IPS DF 6.9 (cell line): ENCODE measurements at regions not wholly inside any gene's neighbourhood (a gene's known extent, or its start where the extent isn't known, plus 50 kb on each side); places are given as distances from the start of the nearest gene placed in this dataset.
"Not testable (repeated sequence)": the region's sequence is repeated elsewhere in the genome, so short reads cannot be mapped to it uniquely, and the experiment has no call there.

Experiments used
- DNase-seq: peaks from one replicate; pipeline ENCODE4 v3.0.0-alpha.2; 2013; ENCODE audit warnings: low read depth, low spot score
- H3K27ac ChIP-seq: one replicate; pipeline ENCODE4 v1.5.1; 2013; ENCODE audit warnings: low read length, control low read depth
- H3K27me3 ChIP-seq: 2 replicates; pipeline ENCODE4 v1.6.1; 2013; ENCODE audit warnings: mild to moderate bottlenecking, low read length; ENCODE audit not compliant: control insufficient read depth, insufficient read depth
- H3K36me3 ChIP-seq: 2 replicates; pipeline ENCODE4 v1.6.1; 2013; ENCODE audit warnings: low read length; ENCODE audit not compliant: control insufficient read depth, insufficient read depth
- H3K4me1 ChIP-seq: 2 replicates; pipeline ENCODE4 v1.6.1; 2013; ENCODE audit warnings: low read length; ENCODE audit not compliant: control insufficient read depth, insufficient read depth
- H3K4me3 ChIP-seq: 2 replicates; pipeline ENCODE4 v1.5.1; 2013; ENCODE audit warnings: mild to moderate bottlenecking, low read length
- H3K9me3 ChIP-seq: 2 replicates; pipeline ENCODE4 v1.6.1; 2013; ENCODE audit warnings: low read length, inconsistent platforms; ENCODE audit not compliant: control insufficient read depth, insufficient read depth
- WGBS: extraction: QIAGEN DNeasy Blood & Tissue Kit; methylation state at CpG from one replicate; pipeline ENCODE4 v1.1.7; 2013; ENCODE audit warnings: mixed read lengths, missing lambda C conversion rate; ENCODE audit not compliant: insufficient read length, insufficient coverage; 5-methylcytosine and 5-hydroxymethylcytosine counted together

GRCh38 chr14:66311058-66311457 lies 175.1 kb upstream of the CCDC196 start:
- H3K9me3 ChIP-seq, result no peaks in the 10 kb centered on the region
- no peak for DNase-seq
- no CpG with 5 or more reads among the region's 3 CpGs for WGBS
- H3K4me3 ChIP-seq, result no peak overlapping the region
- no peaks in the 10 kb centered on the region for H3K36me3 ChIP-seq
- H3K27me3 ChIP-seq, result no peaks in the 10 kb centered on the region
- H3K27ac ChIP-seq, result no peak overlapping the region
- no peaks in the 10 kb centered on the region for H3K4me1 ChIP-seq

GRCh38 chr14:66311990-66312389 lies 174.2 kb upstream of the CCDC196 start:
- no peaks in the 10 kb centered on the region for H3K4me1 ChIP-seq
- no peak overlapping the region for H3K4me3 ChIP-seq
- DNase-seq, result no peak
- no CpG with 5 or more reads among the region's 5 CpGs for WGBS
- no peaks in the 10 kb centered on the region for H3K9me3 ChIP-seq
- H3K27ac ChIP-seq, result no peak overlapping the region
- H3K27me3 ChIP-seq, result no peaks in the 10 kb centered on the region
- H3K36me3 ChIP-seq, result no peaks in the 10 kb centered on the region

- no peaks in the 10 kb centered on the region for H3K9me3 ChIP-seq
- WGBS, result no CpG with 5 or more reads among the region's 3 CpGs
- no peaks in the 10 kb centered on the region for H3K27me3 ChIP-seq
- no peak overlapping the region for H3K4me3 ChIP-seq
- H3K27ac ChIP-seq, result no peak overlapping the region
- H3K4me1 ChIP-seq, result no peaks in the 10 kb centered on the region
- DNase-seq, result no peak
- H3K36me3 ChIP-seq, result no peaks in the 10 kb centered on the region
Measured at GRCh38 chr14:66312451-66312850, 173.7 kb upstream of the CCDC196 start.

- no peaks in the 10 kb centered on the region for H3K9me3 ChIP-seq
- no peaks in the 10 kb centered on the region for H3K27me3 ChIP-seq
- DNase-seq, result no peak
- no peaks in the 10 kb centered on the region for H3K4me1 ChIP-seq
- no peaks in the 10 kb centered on the region for H3K36me3 ChIP-seq
- H3K4me3 ChIP-seq, result no peak overlapping the region
- no peak overlapping the region for H3K27ac ChIP-seq
- no CpG with 5 or more reads among the region's 1 CpG for WGBS
Measured at GRCh38 chr14:66315098-66315497, 171.1 kb upstream of the CCDC196 start.

GRCh38 chr14:66315548-66315947 lies 170.6 kb upstream of the CCDC196 start:
- H3K36me3 ChIP-seq, result no peaks in the 10 kb centered on the region
- H3K27me3 ChIP-seq, result no peaks in the 10 kb centered on the region
- no CpG with 5 or more reads among the region's 1 CpG for WGBS
- H3K4me1 ChIP-seq, result no peaks in the 10 kb centered on the region
- no peak overlapping the region for H3K4me3 ChIP-seq
- no peak overlapping the region for H3K27ac ChIP-seq
- no peak for DNase-seq
- no peaks in the 10 kb centered on the region for H3K9me3 ChIP-seq

GRCh38 chr14:66322564-66322963 lies 163.6 kb upstream of the CCDC196 start:
- Histone ChIP-seq H3K27ac (no peak overlapping the region), H3K36me3 (no peaks in the 10 kb centered on the region), H3K27me3 (no peaks in the 10 kb centered on the region), H3K9me3 (no peaks in the 10 kb centered on the region), H3K4me3 (no peak overlapping the region), H3K4me1 (no peaks in the 10 kb centered on the region)
- WGBS, result no CpG with 5 or more reads among the region's 1 CpG
- DNase-seq, result no peak

- Histone ChIP-seq H3K36me3 (no peaks in the 10 kb centered on the region), H3K27ac (no peak overlapping the region), H3K4me1 (0 out of 2 replicates have a peak, but pooled peaks cover 1% of the 10 kb centered on the region), H3K9me3 (no peaks in the 10 kb centered on the region), H3K4me3 (no peak overlapping the region), H3K27me3 (no peaks in the 10 kb centered on the region)
- no peak for DNase-seq
- no CpG with 5 or more reads among the region's 4 CpGs for WGBS
Measured at GRCh38 chr14:66330228-66330627, 155.9 kb upstream of the CCDC196 start.

- Histone ChIP-seq H3K4me1 (0 out of 2 replicates have a peak, but pooled peaks cover 1% of the 10 kb centered on the region), H3K36me3 (no peaks in the 10 kb centered on the region), H3K9me3 (no peaks in the 10 kb centered on the region), H3K27ac (no peak overlapping the region), H3K27me3 (no peaks in the 10 kb centered on the region), H3K4me3 (no peak overlapping the region)
- no peak for DNase-seq
Measured at GRCh38 chr14:66330916-66331315, 155.3 kb upstream of the CCDC196 start.

GRCh38 chr14:66333293-66333692 lies 152.9 kb upstream of the CCDC196 start:
- DNase-seq, H3K27me3 ChIP-seq, H3K36me3 ChIP-seq, H3K4me3 ChIP-seq, H3K4me1 ChIP-seq, H3K9me3 ChIP-seq, H3K27ac ChIP-seq: not testable (repeated sequence)
- no CpG with 5 or more reads among the region's 3 CpGs for WGBS

- H3K9me3 ChIP-seq, result no peaks in the 10 kb centered on the region
- no peak overlapping the region for H3K27ac ChIP-seq
- H3K36me3 ChIP-seq, result no peaks in the 10 kb centered on the region
- H3K4me3 ChIP-seq, result no peak overlapping the region
- no peaks in the 10 kb centered on the region for H3K27me3 ChIP-seq
- DNase-seq, result no peak
- no peaks in the 10 kb centered on the region for H3K4me1 ChIP-seq
Measured at GRCh38 chr14:66341239-66341638, 144.9 kb upstream of the CCDC196 start.

GRCh38 chr14:66345986-66346385 lies 140.2 kb upstream of the CCDC196 start:
- no peak for DNase-seq
- no peaks in the 10 kb centered on the region for H3K4me1 ChIP-seq
- H3K9me3 ChIP-seq, result no peaks in the 10 kb centered on the region
- no CpG with 5 or more reads among the region's 2 CpGs for WGBS
- H3K27ac ChIP-seq, result no peak overlapping the region
- H3K27me3 ChIP-seq, result no peaks in the 10 kb centered on the region
- H3K4me3 ChIP-seq, result no peak overlapping the region
- no peaks in the 10 kb centered on the region for H3K36me3 ChIP-seq
